Body of pancreas (tissue), 4 donors: ENCODE measurements at regions not wholly inside any gene's neighbourhood (a gene's known extent, or its start where the extent isn't known, plus 50 kb on each side); places are given as distances from the start of the nearest gene placed in this dataset.

Experiments used
- CTCF ChIP-seq, 7 experiments: fragments of 450-650 bp in 4 of 7; fragments of 200-600 bp in 3 of 7; sonication (generic) in 3 of 7; IDR thresholded peaks; one replicate each; pipeline ENCODE4 v1.5.1; 2016 to 2019; ENCODE audit warnings: antibody characterized with exemption in 7 of 7
- POLR2A ChIP-seq, 3 donors: fragments of 450-650 bp; IDR thresholded peaks; one replicate each; pipeline ENCODE4 v1.6.1; 2016; ENCODE audit warnings: antibody characterized with exemption in 3 of 3, mild to moderate bottlenecking in 2 of 3

DNA sequence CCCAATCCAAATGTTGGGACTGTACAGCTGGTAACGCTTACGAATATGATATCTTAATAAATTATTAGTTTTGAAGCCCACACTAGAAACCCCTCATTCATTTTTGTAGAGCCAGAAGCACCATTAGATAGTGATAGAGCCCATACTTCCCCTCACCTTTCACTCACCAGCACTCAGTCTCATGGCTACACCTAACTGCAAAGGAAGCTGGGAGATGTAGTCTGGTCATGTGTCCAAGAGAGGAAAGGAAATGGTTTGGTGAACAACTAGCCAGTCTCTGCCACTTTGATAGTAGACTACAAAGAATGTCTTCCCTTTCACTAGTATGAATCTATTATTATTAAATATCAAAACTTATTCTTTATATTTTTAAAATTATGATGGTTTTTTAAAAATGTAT lies 77.1 kb upstream of the EGFL6 start:
- TF ChIP-seq CTCF (IDR thresholded peaks at IDR 0.05) (no peak), POLR2A (IDR thresholded peaks at IDR 0.05) (no peak)
